ENCODE measurements at regions not wholly inside any gene's neighbourhood (a gene's known extent, or its start where the extent isn't known, plus 50 kb on each side); places are given as distances from the start of the nearest gene placed in this dataset.
A peak's percentile ranks its signal among the peaks of the same experiment; 100 is the strongest.

DNA sequence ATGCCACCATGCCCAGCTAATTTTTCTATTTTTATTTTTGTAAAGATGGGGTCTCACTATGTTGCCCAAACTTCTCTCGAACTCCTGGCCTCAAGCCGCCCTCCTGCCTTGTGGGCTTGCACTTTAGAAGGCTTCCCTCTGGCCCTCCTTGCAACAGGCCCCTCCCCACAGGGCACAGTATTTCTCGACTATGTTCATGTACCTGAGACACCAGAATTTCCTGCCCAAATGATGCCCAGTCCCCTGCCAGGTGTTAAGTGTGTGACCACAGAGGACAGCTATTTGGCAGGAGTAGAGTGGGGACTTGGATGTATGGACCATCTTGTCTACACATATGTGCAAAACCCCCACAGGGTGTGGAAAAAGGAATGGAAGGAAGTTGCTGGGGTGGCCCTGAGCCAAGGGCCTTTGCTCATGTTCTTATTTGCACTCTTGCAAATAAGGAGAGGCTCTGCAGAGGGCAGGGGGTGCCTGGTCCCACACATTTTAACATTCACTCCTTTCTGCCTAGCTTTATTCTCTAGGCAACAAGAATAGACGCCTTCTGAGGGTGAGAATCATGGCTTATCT lies 168.4 kb upstream of the PODXL start:
- no peak for DNase-seq
- Histone ChIP-seq H3K27me3 (no peaks in the 10 kb centered on the region; the same call in 1 of the 2 replicates), H3K36me3 (no peaks in the 10 kb centered on the region), H3K9me3 (no peaks in the 10 kb centered on the region), H3K4me3 (no peak overlapping the region)

GRCh38 chr7:131723926-131724325 lies 167.5 kb upstream of the PODXL start:
- Histone ChIP-seq H3K9me3 (no peaks in the 10 kb centered on the region), H3K27me3 (no peaks in the 10 kb centered on the region; the same call in 1 of the 2 replicates), H3K36me3 (no peaks in the 10 kb centered on the region), H3K4me3 (no peak overlapping the region)
- no peak for DNase-seq

GRCh38 chr7:131722371-131722770 lies 165.9 kb upstream of the PODXL start:
- H3K9me3 ChIP-seq = no peaks in the 10 kb centered on the region
- no peaks in the 10 kb centered on the region for H3K27me3 ChIP-seq
- no peaks in the 10 kb centered on the region for H3K36me3 ChIP-seq
- no peak overlapping the region for H3K4me3 ChIP-seq
- no peak for DNase-seq

GRCh38 chr7:131721660-131722059 lies 165.2 kb upstream of the PODXL start:
- DNase-seq = no peak
- Histone ChIP-seq H3K9me3 (no peaks in the 10 kb centered on the region), H3K4me3 (no peak overlapping the region), H3K36me3 (no peaks in the 10 kb centered on the region), H3K27me3 (no peaks in the 10 kb centered on the region)

DNA sequence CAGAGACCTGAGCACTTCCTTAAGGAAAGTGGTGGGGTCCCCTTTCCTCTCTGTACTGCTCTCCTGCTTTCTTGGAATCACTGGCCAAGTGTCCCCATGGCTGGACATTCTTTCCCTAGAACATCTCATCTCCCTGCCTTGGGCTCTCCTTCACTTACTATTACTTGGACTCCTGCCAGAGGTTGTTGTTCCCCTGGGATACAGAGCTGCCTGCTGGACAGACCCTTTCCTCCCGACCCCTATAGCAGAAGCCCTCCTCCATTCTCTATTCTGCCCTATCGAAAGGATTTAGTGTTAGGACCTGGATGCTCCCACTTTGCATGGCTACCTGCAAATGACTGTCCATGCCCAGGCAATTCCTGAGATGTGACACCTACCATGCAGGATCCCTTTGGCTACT lies 164.3 kb upstream of the PODXL start:
- Histone ChIP-seq H3K9me3 (no peaks in the 10 kb centered on the region), H3K4me3 (no peak overlapping the region), H3K27me3 (no peaks in the 10 kb centered on the region), H3K36me3 (no peaks in the 10 kb centered on the region)
- DNase-seq = no peak

DNA sequence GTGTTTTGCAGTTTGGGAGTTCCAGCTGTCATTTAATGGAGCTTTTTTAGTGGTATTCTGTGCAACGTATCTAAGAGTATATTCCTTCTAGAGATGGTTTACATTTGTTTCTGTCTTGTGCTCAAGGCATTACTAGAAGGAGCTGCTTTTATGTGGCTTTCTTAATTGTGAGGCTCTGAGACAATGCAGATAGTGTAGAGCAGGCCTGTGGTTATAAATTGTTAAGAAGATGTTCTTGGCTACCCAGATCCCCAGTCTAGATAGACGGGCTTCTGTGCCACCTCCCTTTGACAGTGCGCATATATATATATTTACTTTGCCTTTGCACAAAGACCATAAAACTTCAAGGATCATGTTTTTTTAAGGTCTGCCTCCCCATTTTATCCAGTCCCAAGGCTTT lies 160.8 kb upstream of the PODXL start:
- Histone ChIP-seq H3K4me3 (no peak overlapping the region), H3K27me3 (no peaks in the 10 kb centered on the region), H3K36me3 (no peaks in the 10 kb centered on the region), H3K9me3 (no peaks in the 10 kb centered on the region)
- no peak for DNase-seq

- Histone ChIP-seq H3K9me3 (no peaks in the 10 kb centered on the region), H3K4me3 (no peak overlapping the region), H3K27me3 (peaks cover 2% of the 10 kb centered on the region; the same call in 1 of the 2 replicates), H3K36me3 (no peaks in the 10 kb centered on the region)
- no peak for DNase-seq
Measured at GRCh38 chr7:131699323-131699722, 142.9 kb upstream of the PODXL start.

DNA sequence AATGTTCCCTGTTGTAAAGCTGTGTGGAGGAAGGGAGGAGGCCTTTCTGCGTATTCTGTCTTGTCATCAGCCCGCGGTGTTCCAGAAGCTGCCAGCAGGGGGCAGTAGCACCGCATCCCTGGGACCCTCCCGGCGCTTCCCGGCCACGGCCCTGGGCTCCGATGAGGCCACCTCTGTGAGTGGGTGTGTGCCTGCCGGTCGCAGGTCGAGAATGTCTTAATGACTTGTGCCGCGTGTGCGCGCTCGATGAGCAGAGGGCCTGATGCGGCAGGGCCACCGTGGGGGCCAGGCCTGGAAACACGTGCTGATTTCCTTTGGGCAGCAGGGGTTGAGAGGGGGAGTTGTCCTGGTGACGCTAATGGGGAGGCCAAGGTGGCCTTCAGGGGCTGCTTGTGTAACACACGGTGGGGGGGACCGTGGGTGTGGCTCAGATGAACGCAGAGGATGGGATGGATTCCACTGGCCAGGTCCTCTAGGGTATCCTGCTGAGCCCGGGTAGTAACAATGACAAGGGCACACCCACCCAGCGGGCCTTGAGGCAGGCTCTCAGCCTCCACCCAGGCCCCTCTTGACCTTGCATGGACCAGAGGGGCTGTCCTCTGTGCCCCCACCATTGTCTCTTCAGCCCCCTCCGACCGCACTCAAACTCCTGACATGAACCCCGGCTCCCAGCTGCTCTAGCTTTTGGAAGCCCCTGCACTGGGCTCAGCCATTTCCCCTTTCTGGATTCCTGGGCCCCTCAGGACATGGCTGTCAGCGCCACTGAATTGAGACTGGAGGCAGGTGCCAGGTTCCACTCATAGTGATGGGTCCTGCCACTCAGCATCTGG lies 135.9 kb upstream of the PODXL start:
- Histone ChIP-seq H3K9me3 (no peaks in the 10 kb centered on the region), H3K36me3 (no peaks in the 10 kb centered on the region), H3K4me3 (no peak overlapping the region), H3K27me3 (no peaks in the 10 kb centered on the region; the same call in 1 of the 2 replicates)
- DNase-seq = peak; percentile 33

GRCh38 chr7:131691454-131692130 lies 135.2 kb upstream of the PODXL start:
- no peak overlapping the region for H3K4me3 ChIP-seq
- no peaks in the 10 kb centered on the region for H3K36me3 ChIP-seq
- no peaks in the 10 kb centered on the region for H3K27me3 ChIP-seq
- no peak for DNase-seq
- H3K9me3 ChIP-seq = no peaks in the 10 kb centered on the region

DNA sequence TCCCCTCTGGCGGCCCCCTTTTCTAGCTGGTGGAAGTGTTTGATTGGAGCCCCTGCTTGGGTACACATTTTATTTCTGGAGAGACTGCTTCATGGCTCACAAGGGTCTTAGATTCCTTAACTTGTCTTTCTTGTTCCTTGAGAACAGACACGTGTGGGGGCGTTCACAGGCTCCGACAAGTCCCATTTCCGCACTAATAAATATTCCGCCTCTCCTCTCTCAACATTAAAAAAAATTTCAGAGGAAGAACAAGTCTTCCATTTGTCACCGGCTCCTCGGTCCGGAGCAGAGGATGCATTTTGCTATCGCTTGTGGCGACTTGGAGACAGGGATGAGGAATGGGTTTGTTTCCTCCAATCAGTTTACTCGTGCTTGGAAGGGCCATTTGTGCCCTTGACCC lies 134.0 kb upstream of the PODXL start:
- Histone ChIP-seq H3K36me3 (no peaks in the 10 kb centered on the region), H3K9me3 (no peaks in the 10 kb centered on the region), H3K4me3 (no peak overlapping the region), H3K27me3 (peaks cover 8% of the 10 kb centered on the region)
- no peak for DNase-seq

DNA sequence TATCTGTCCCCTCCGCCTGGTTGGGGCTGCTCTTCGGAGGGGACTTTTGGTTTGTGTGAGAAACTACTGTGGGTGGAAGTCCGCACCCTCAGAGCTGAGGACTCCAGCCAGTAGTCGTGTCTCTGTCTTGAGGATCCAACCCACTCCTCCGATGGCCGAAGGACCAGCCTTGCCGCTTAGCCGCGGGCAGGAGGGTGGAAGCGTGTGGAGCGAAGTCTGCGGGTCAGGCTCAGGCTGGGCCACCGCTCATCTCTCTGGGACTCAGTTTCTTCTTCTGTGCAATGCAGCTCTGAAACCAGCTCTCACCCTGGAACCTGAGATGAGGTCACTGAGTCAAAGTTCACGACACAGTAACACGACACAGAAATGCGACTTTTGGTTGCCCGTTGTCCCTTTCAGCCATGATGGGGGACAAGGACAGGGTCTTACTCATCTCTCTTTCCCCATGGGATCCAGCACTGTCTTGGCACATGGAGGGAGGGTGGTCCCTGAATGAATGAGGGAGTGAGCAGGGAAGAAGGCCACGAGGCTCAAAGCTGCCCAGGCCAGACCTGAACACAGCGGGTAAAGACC lies 133.3 kb upstream of the PODXL start:
- no peaks in the 10 kb centered on the region for H3K9me3 ChIP-seq
- DNase-seq = no peak
- H3K36me3 ChIP-seq = no peaks in the 10 kb centered on the region
- H3K27me3 ChIP-seq = peaks cover 9% of the 10 kb centered on the region
- H3K4me3 ChIP-seq = no peak overlapping the region

DNA sequence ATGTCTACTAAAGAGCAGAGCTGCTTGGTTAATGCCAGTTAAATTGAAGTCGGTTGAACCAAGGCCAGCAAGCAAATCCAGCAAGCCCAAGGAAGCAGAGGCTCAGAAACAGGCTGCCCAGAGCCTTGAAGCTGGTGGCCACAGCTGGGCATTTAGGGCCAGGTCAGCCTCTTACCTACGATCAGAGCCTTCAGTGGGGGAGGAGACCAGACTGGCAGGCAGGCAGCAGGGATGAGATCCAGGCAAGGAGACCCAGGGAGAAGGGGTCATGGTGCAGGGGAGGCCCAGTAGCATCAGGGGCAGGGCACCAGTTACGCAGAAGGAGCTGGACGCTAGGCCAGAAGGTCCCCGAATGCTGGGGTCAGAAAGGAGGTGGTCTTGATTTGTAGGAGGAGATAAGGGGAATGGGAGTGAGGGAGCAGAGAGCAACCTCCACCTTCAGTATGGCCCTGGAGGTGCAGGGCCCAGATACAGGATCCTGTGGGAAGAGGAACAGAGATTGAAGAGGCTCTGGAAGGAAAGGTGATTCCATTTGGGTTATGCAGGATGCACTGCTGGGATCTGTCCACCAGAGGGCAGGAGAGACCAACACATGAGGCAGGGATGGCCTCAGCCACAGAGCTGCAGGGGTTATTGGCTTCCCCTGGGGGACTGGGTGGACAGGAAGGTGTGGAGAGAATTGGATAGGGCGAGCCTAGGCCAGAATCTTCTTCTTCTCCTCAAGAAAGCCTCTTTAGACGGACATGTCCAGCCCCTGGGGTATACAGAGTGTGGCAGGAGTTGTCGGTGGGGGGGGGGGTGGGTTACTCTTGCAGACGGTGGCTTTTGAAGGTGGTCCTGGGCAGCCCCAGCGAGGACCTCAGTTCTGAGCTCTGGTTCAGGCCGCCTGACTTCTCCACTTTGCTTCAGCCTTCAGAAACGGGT lies 132.6 kb upstream of the PODXL start:
- no peaks in the 10 kb centered on the region for H3K36me3 ChIP-seq
- DNase-seq = peak; percentile 25
- H3K9me3 ChIP-seq = no peaks in the 10 kb centered on the region
- peaks cover 9% of the 10 kb centered on the region for H3K27me3 ChIP-seq
- H3K4me3 ChIP-seq = no peak overlapping the region

- no peaks in the 10 kb centered on the region for H3K9me3 ChIP-seq
- no peak overlapping the region for H3K4me3 ChIP-seq
- H3K36me3 ChIP-seq = no peaks in the 10 kb centered on the region
- no peak for DNase-seq
- peaks cover 9% of the 10 kb centered on the region for H3K27me3 ChIP-seq
Measured at GRCh38 chr7:131687296-131687695, 130.9 kb upstream of the PODXL start.

- Histone ChIP-seq H3K4me3 (no peak overlapping the region), H3K9me3 (no peaks in the 10 kb centered on the region), H3K36me3 (no peaks in the 10 kb centered on the region), H3K27me3 (peaks cover 9% of the 10 kb centered on the region)
- no peak for DNase-seq
Measured at GRCh38 chr7:131686833-131687232, 130.4 kb upstream of the PODXL start.

- no peak for DNase-seq
- Histone ChIP-seq H3K27me3 (peaks cover 9% of the 10 kb centered on the region), H3K4me3 (no peak overlapping the region)
Measured at GRCh38 chr7:131683536-131684125, 127.2 kb upstream of the PODXL start.

DNA sequence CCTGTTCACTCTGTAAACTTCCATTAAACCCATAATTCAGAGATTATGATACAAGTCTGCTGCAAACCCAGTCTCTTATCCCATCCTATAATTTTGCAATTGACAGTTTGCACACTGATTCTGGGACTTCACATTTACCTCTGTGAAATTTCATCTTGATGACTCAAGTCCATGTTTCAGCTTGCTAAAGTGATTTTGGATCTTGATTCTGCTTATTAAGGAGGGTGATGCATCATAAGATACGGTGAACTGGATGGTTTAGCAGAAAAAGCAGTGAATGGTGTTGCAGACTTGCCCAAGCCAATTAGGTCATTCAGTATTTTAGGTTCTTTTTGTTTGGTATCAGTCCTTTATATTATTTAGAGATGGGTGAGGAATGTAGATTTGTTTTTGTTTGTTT lies 125.5 kb upstream of the PODXL start:
- H3K36me3 ChIP-seq = no peaks in the 10 kb centered on the region

More at GRCh38 chr7:131683536-131684125, 127.2 kb upstream of the PODXL start:
- no peaks in the 10 kb centered on the region for H3K9me3 ChIP-seq
- H3K36me3 ChIP-seq = no peaks in the 10 kb centered on the region

More for the DNA sequence above, 125.5 kb upstream of the PODXL start:
- Histone ChIP-seq H3K27me3 (peaks cover 12% of the 10 kb centered on the region), H3K4me3 (no peak overlapping the region), H3K9me3 (no peaks in the 10 kb centered on the region)
- DNase-seq = no peak
